Karpas-422 (cell line): ENCODE measurements at regions not wholly inside any gene's neighbourhood (a gene's known extent, or its start where the extent isn't known, plus 50 kb on each side); places are given as distances from the start of the nearest gene placed in this dataset.

ENCODE experiments used
- DNase-seq: peaks from one replicate; pipeline ENCODE4 v3.0.0-alpha.2; 2015
- H2AFZ ChIP-seq: fragments of 200-600 bp; sonication (generic); 2 replicates; pipeline ENCODE4 v1.6.1; 2014; ENCODE audit warnings: antibody characterized with exemption, low read length, mixed read lengths
- H3K27ac ChIP-seq: fragments of 200-600 bp; sonication (generic); 2 replicates; pipeline ENCODE4 v1.5.1; 2014; ENCODE audit warnings: mild to moderate bottlenecking, low read length, moderate library complexity
- H3K27me3 ChIP-seq: fragments of 200-600 bp; sonication (generic); 2 replicates; pipeline ENCODE4 v1.6.1; 2014; ENCODE audit warnings: low read length, mixed read lengths
- H3K36me3 ChIP-seq: fragments of 200-600 bp; sonication (generic); 2 replicates; pipeline ENCODE4 v1.6.1; 2014; ENCODE audit warnings: low read length, mixed read lengths; ENCODE audit not compliant: insufficient read depth
- H3K4me1 ChIP-seq: fragments of 200-600 bp; sonication (generic); 2 replicates; pipeline ENCODE4 v1.6.1; 2014; ENCODE audit warnings: mild to moderate bottlenecking, low read length, mixed read lengths
- H3K4me2 ChIP-seq: fragments of 200-600 bp; sonication (generic); 2 replicates; pipeline ENCODE4 v1.6.1; 2014; ENCODE audit warnings: low read length, low read depth, mild to moderate bottlenecking; ENCODE audit not compliant: poor library complexity, severe bottlenecking
- H3K4me3 ChIP-seq: fragments of 200-600 bp; sonication (generic); 2 replicates; pipeline ENCODE4 v1.5.1; 2014; ENCODE audit warnings: mild to moderate bottlenecking, antibody characterized with exemption, low read length, mixed read lengths
- H3K79me2 ChIP-seq: fragments of 200-600 bp; sonication (generic); 2 replicates; pipeline ENCODE4 v1.6.1; 2014; ENCODE audit warnings: mild to moderate bottlenecking, low read length, mixed read lengths
- H3K9ac ChIP-seq: fragments of 200-600 bp; sonication (generic); 2 replicates; pipeline ENCODE4 v1.6.0; 2014; ENCODE audit warnings: low read length
- H3K9me2 ChIP-seq: fragments of 200-600 bp; sonication (generic), shearing (Covaris generic); replicated peaks from 2 replicates; pipeline ENCODE4 v1.6.0; 2014; ENCODE audit warnings: mild to moderate bottlenecking, low read length, moderate library complexity; ENCODE audit not compliant: insufficient read depth
- H3K9me3 ChIP-seq: fragments of 300-700, 200-600 bp; sonication (generic); 2 replicates; pipeline ENCODE4 v1.6.1; 2014; ENCODE audit warnings: low read length, mixed read lengths
- H4K20me1 ChIP-seq: fragments of 200-600 bp; sonication (generic); 2 replicates; pipeline ENCODE4 v1.6.1; 2014; ENCODE audit warnings: mild to moderate bottlenecking, antibody characterized with exemption, low read length, low read depth; ENCODE audit not compliant: insufficient read depth

DNA sequence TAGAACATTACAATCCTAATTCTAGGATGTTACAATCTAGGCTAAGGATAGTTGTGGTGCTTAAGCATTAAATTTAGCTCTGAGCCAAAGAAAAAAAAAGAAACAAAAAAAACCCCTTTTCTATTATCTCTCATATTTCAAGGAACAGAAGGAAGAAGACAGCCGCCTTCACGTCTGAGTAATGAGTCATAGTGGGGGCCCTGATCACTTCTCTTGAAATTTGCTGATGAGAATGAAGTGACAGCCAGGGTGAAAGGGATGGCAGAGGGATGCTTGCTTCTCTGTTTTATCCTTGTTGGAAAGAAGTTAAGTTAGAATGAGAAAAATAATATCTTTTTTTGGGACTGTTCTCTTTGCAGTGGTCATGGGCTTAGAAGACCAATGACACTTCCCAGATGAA is 82.6 kb upstream of the MPHOSPH6 start:
- no peaks in the 10 kb centered on the region for H3K9me3 ChIP-seq
- H3K4me2 ChIP-seq, result no peak overlapping the region
- no peaks in the 10 kb centered on the region for H3K4me1 ChIP-seq
- H3K4me3 ChIP-seq, result no peak overlapping the region
- no peaks in the 10 kb centered on the region for H3K79me2 ChIP-seq
- H3K27ac ChIP-seq, result no peak overlapping the region
- no peak overlapping the region for H3K9ac ChIP-seq
- no peaks in the 10 kb centered on the region for H4K20me1 ChIP-seq
- H3K36me3 ChIP-seq, result no peaks in the 10 kb centered on the region
- no peak for DNase-seq
- no peaks in the 10 kb centered on the region for H3K27me3 ChIP-seq
- no peaks in the 10 kb centered on the region for H3K9me2 ChIP-seq
- H2AFZ ChIP-seq, result no peak overlapping the region

DNA sequence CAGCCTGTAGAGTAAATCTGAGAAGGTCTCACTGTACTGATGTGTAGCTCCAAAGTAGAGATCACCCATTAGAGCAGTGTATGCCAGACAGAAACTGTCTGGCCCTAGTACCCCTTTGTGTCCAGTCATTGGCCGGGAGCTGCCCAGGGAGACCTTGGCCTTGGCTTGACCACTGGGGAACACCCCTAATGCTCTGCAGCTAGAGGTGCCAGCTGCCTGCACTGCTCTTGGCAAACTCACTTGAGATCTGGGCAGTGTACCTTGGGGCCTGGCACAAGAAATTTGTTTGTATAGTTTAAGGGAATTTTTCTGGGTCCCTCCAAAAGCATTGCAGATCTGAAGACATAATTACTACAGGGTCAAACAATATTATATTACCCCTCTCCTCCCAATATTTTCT is 78.7 kb upstream of the MPHOSPH6 start:
- H4K20me1 ChIP-seq, result no peaks in the 10 kb centered on the region
- H3K4me3 ChIP-seq, result no peak overlapping the region
- no peaks in the 10 kb centered on the region for H3K9me2 ChIP-seq
- no peak overlapping the region for H2AFZ ChIP-seq
- H3K4me1 ChIP-seq, result no peaks in the 10 kb centered on the region
- H3K9ac ChIP-seq, result no peak overlapping the region
- H3K27ac ChIP-seq, result no peak overlapping the region
- DNase-seq, result no peak
- H3K36me3 ChIP-seq, result no peaks in the 10 kb centered on the region
- H3K9me3 ChIP-seq, result no peaks in the 10 kb centered on the region
- no peaks in the 10 kb centered on the region for H3K79me2 ChIP-seq
- H3K27me3 ChIP-seq, result no peaks in the 10 kb centered on the region
- no peak overlapping the region for H3K4me2 ChIP-seq

DNA sequence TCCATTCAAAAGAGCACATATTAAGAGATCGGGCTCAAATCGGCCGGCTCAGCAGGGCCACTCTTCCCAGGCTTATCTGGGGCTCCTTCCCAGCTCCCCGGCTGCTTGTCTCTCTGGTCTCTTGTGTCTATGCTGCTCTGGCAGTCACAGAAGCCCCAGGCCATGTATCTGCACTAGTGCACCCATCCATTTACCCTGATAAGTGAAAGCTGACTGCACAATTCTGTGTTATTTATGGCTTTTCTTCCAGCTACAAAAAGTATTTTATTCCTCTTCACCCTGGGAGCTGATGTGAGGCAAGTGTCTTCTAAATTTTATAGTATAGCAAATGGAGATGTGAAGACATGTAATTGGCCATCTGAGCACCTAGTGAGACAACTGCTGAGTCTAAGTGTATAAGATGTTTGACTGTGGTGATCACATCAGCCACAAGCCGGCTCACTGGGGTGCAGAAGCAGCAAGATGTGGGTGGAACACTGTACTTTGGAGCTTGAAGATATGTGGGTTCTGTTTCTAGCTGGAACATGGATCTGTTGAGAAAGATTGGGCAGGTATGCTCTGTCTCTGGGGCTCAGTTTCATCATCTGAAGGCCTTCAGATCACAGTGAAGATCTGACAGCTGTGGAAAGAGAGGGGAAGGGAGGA is 78.1 kb upstream of the MPHOSPH6 start:
- Histone ChIP-seq H3K4me3 (no peak overlapping the region), H3K9ac (no peak overlapping the region), H3K79me2 (no peaks in the 10 kb centered on the region), H3K4me1 (no peaks in the 10 kb centered on the region), H4K20me1 (no peaks in the 10 kb centered on the region), H2AFZ (no peak overlapping the region), H3K27ac (no peak overlapping the region), H3K4me2 (no peak overlapping the region), H3K9me2 (no peaks in the 10 kb centered on the region), H3K36me3 (no peaks in the 10 kb centered on the region), H3K9me3 (no peaks in the 10 kb centered on the region), H3K27me3 (no peaks in the 10 kb centered on the region)
- no peak for DNase-seq

DNA sequence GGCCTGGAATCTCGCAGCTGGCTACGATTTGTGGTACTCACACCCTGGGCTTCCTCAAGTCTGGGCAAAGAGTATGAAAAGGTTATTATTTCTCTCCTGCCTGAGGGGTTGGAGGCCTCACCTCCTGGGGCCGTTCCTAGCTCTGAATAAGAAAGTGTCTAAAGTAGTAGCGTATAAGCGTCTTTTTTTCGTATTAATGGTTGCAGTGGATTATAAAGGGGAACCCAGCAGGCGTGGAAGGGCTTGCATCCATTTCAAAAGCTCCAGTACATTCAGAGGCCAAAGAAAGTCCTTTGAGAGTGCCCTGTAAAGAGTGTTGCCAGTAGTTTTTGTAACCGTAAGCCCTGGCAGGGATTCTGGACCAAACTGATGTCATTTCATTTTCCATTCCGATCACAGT is 72.2 kb upstream of the MPHOSPH6 start:
- no peaks in the 10 kb centered on the region for H3K9me2 ChIP-seq
- H2AFZ ChIP-seq, result no peak overlapping the region
- no peaks in the 10 kb centered on the region for H3K36me3 ChIP-seq
- no peaks in the 10 kb centered on the region for H3K4me1 ChIP-seq
- DNase-seq, result no peak
- no peak overlapping the region for H3K9ac ChIP-seq
- H3K4me2 ChIP-seq, result no peak overlapping the region
- H4K20me1 ChIP-seq, result no peaks in the 10 kb centered on the region
- no peaks in the 10 kb centered on the region for H3K27me3 ChIP-seq
- no peak overlapping the region for H3K4me3 ChIP-seq
- no peaks in the 10 kb centered on the region for H3K9me3 ChIP-seq
- no peaks in the 10 kb centered on the region for H3K79me2 ChIP-seq
- H3K27ac ChIP-seq, result no peak overlapping the region

DNA sequence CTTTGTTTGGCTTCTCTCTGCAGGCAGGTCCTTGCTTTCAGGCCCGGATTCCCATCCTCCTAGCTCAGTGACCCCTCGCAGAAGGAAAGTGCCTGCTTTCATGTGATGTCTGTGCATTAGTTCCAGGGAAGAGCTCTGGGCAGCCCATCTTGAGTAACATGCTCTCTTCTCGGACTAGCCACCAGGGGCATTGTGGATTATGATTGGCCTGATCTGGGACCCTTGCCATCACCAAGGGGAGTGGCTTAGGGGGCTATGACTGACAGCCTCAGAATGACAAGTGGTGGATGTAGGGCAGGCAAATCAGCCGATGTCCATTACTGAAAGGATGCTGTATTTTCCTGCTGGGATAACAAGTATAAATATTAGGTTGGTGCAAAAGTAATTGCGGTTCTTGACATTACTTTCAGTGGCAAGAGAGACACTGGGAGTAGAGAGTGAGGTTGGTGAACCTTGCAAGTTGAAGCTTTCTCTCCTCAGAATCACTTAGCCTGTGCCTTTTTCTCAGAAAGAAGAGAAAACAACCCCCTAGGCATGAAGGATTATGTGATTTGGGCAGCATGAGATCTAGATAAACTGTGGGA is 71.5 kb upstream of the MPHOSPH6 start:
- no peak overlapping the region for H3K27ac ChIP-seq
- H3K4me2 ChIP-seq, result no peak overlapping the region
- DNase-seq, result no peak
- H3K79me2 ChIP-seq, result no peaks in the 10 kb centered on the region
- no peaks in the 10 kb centered on the region for H4K20me1 ChIP-seq
- no peak overlapping the region for H3K4me3 ChIP-seq
- H3K4me1 ChIP-seq, result no peaks in the 10 kb centered on the region
- H3K9me2 ChIP-seq, result no peaks in the 10 kb centered on the region
- no peaks in the 10 kb centered on the region; the same call in 1 of the 2 replicates for H3K27me3 ChIP-seq
- no peak overlapping the region for H2AFZ ChIP-seq
- H3K36me3 ChIP-seq, result no peaks in the 10 kb centered on the region
- no peak overlapping the region for H3K9ac ChIP-seq
- H3K9me3 ChIP-seq, result no peaks in the 10 kb centered on the region

DNA sequence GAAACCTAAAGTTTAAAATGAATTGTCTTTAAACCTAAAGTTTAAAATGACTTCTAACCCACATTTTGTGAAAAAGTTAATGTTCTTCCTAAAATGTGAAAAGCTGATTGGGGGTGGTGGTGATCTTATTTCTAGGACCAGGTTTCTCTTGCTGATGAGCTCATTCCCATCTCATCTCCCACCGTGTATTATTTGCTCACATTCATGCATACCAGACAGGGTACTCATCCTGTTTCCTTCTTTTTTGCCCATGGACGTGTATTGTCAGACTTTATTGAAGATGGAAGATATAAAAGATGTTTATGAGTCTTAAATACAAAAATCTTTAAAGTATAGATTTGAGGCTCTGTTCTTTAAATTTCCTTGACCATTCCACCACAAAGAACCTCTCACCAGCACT is 70.1 kb upstream of the MPHOSPH6 start:
- Histone ChIP-seq H3K4me1 (no peaks in the 10 kb centered on the region), H3K9me3 (no peaks in the 10 kb centered on the region), H3K79me2 (no peaks in the 10 kb centered on the region), H3K27me3 (no peaks in the 10 kb centered on the region; the same call in 1 of the 2 replicates), H3K36me3 (no peaks in the 10 kb centered on the region), H3K4me2 (no peak overlapping the region), H3K9me2 (no peaks in the 10 kb centered on the region), H2AFZ (no peak overlapping the region), H3K27ac (no peak overlapping the region), H3K9ac (no peak overlapping the region), H3K4me3 (no peak overlapping the region), H4K20me1 (no peaks in the 10 kb centered on the region)
- DNase-seq, result no peak

DNA sequence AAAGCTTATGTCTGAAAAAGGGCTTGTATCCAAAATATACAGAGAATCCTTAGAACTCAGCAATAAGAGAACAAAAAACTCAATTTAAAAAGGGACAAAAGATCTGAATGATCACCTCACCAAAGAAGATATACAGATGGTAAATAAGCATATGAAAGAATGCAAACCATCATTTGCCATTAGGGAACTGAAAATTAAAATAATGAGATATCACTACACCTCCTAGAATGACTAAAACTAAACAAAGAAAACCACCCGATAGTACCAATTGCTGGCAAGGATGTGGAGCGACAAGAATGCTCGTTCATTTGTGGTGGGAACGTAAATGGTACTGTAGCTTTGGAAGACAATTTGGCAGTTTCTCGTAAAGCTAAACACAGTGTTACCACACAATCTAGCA is 66.9 kb upstream of the MPHOSPH6 start:
- Histone ChIP-seq H4K20me1 (no peaks in the 10 kb centered on the region), H3K36me3 (no peaks in the 10 kb centered on the region), H3K4me2 (no peak overlapping the region), H3K9ac (no peak overlapping the region), H3K4me3 (no peak overlapping the region), H3K9me3 (no peaks in the 10 kb centered on the region), H2AFZ (no peak overlapping the region), H3K9me2 (no peaks in the 10 kb centered on the region), H3K27me3 (no peaks in the 10 kb centered on the region; the same call in 1 of the 2 replicates), H3K27ac (no peak overlapping the region), H3K79me2 (no peaks in the 10 kb centered on the region), H3K4me1 (no peaks in the 10 kb centered on the region)
- DNase-seq, result no peak

DNA sequence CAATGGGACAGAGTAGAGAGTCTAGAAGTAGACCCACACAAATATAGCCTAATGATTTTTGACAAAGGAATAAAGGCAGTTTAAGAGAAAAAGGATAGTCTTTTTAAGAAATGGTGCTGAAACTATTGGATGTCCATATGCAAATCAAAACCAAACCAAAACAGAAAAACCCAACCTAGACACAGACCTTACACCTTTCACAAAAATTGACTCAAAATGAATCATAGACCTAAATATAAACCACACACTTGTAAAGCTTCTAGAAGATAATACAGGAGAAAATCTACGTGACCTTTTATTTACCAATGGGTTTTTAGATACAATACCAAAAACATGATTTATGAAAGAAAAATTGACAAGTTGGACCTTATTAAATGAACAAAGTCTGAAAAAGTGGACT is 66.4 kb upstream of the MPHOSPH6 start:
- no peak overlapping the region for H3K27ac ChIP-seq
- no peaks in the 10 kb centered on the region for H3K9me2 ChIP-seq
- no peak overlapping the region for H3K4me3 ChIP-seq
- DNase-seq, result no peak
- H3K9ac ChIP-seq, result no peak overlapping the region
- H3K79me2 ChIP-seq, result no peaks in the 10 kb centered on the region
- H3K27me3 ChIP-seq, result no peaks in the 10 kb centered on the region; the same call in 1 of the 2 replicates
- no peaks in the 10 kb centered on the region for H4K20me1 ChIP-seq
- no peaks in the 10 kb centered on the region for H3K36me3 ChIP-seq
- H3K4me2 ChIP-seq, result no peak overlapping the region
- no peaks in the 10 kb centered on the region for H3K9me3 ChIP-seq
- no peaks in the 10 kb centered on the region for H3K4me1 ChIP-seq
- no peak overlapping the region for H2AFZ ChIP-seq
